Endothelial cell (in vitro differentiated cells): ENCODE measurements at regions not wholly inside any gene's neighbourhood (a gene's known extent, or its start where the extent isn't known, plus 50 kb on each side); places are given as distances from the start of the nearest gene placed in this dataset.

Experiments used
- DNase-seq: peaks from one replicate; pipeline ENCODE4 v3.0.0; 2021; ENCODE audit warnings: low spot score
- H3K27ac Mint-ChIP-seq: one replicate; pipeline ENCODE4 v1.8.0; 2021; ENCODE audit warnings: mixed read lengths, inconsistent platforms; ENCODE audit not compliant: unreplicated experiment
- H3K27me3 Mint-ChIP-seq: one replicate; pipeline ENCODE4 v1.8.0; 2021; ENCODE audit warnings: mild to moderate bottlenecking, moderate library complexity, mixed read lengths, inconsistent platforms; ENCODE audit not compliant: unreplicated experiment
- H3K36me3 Mint-ChIP-seq: one replicate; pipeline ENCODE4 v1.8.0; 2021; ENCODE audit warnings: mild to moderate bottlenecking, low read depth, mixed read lengths, inconsistent platforms; ENCODE audit not compliant: unreplicated experiment
- H3K4me1 Mint-ChIP-seq: one replicate; pipeline ENCODE4 v1.8.0; 2021; ENCODE audit warnings: mild to moderate bottlenecking, mixed read lengths, inconsistent platforms; ENCODE audit not compliant: unreplicated experiment
- H3K4me3 Mint-ChIP-seq: one replicate; pipeline ENCODE4 v1.8.0; 2021; ENCODE audit warnings: mild to moderate bottlenecking, mixed read lengths, inconsistent platforms; ENCODE audit not compliant: unreplicated experiment
- H3K9me3 Mint-ChIP-seq: one replicate; pipeline ENCODE4 v1.8.0; 2021; ENCODE audit warnings: mixed read lengths, inconsistent platforms; ENCODE audit not compliant: unreplicated experiment
- TF ChIP-seq, protein P1 (sequence below): fragments of 200-600 bp; sonication (generic); IDR thresholded peaks from one replicate; pipeline ENCODE4 v1.5.0; 2021; ENCODE audit warnings: antibody characterized with exemption; ENCODE audit not compliant: unreplicated experiment

DNA sequence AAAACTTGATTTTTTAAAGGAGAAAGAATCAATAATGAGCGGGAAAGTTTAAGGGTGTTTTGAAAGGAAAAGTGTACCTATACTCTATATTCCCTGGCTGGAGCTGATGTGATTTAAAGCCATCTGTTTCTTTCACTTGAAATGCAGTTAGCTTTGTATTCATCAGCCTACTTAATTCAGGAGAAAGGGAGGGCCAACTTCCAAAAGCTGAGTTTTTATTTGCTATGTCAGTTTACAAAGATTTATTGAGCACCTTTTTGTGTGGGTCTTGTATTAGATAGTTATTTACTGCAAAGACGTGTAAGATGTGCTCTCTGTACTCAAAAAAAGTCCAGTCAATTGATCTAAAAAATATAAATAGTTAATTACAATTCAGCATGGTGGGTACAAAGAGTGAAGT lies 176.2 kb upstream of the GOLIM4 start:
- Mint-ChIP-seq H3K9me3 (no peaks in the 10 kb centered on the region), H3K4me3 (no peak overlapping the region), H3K27me3 (no peaks in the 10 kb centered on the region), H3K4me1 (peaks cover 9% of the 10 kb centered on the region), H3K36me3 (no peaks in the 10 kb centered on the region), H3K27ac (no peak overlapping the region)
- TF ChIP-seq, protein P1, sequence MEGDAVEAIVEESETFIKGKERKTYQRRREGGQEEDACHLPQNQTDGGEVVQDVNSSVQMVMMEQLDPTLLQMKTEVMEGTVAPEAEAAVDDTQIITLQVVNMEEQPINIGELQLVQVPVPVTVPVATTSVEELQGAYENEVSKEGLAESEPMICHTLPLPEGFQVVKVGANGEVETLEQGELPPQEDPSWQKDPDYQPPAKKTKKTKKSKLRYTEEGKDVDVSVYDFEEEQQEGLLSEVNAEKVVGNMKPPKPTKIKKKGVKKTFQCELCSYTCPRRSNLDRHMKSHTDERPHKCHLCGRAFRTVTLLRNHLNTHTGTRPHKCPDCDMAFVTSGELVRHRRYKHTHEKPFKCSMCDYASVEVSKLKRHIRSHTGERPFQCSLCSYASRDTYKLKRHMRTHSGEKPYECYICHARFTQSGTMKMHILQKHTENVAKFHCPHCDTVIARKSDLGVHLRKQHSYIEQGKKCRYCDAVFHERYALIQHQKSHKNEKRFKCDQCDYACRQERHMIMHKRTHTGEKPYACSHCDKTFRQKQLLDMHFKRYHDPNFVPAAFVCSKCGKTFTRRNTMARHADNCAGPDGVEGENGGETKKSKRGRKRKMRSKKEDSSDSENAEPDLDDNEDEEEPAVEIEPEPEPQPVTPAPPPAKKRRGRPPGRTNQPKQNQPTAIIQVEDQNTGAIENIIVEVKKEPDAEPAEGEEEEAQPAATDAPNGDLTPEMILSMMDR: no peak
- DNase-seq: no peak

- Mint-ChIP-seq H3K27ac (no peak overlapping the region), H3K27me3 (no peaks in the 10 kb centered on the region), H3K4me1 (peaks cover 4% of the 10 kb centered on the region), H3K4me3 (no peak overlapping the region), H3K9me3 (no peaks in the 10 kb centered on the region), H3K36me3 (no peaks in the 10 kb centered on the region)
- TF ChIP-seq, protein P1: no peak
- no peak for DNase-seq
These were observed 173.3 kb upstream of the GOLIM4 start for GRCh38 chr3:168269001-168269400.

GRCh38 chr3:168267179-168267578 lies 171.5 kb upstream of the GOLIM4 start:
- no peaks in the 10 kb centered on the region for H3K9me3 Mint-ChIP-seq
- no peak overlapping the region for H3K4me3 Mint-ChIP-seq
- peaks cover 1% of the 10 kb centered on the region for H3K4me1 Mint-ChIP-seq
- no peaks in the 10 kb centered on the region for H3K36me3 Mint-ChIP-seq
- H3K27me3 Mint-ChIP-seq: no peaks in the 10 kb centered on the region
- TF ChIP-seq, protein P1: no peak
- no peak overlapping the region for H3K27ac Mint-ChIP-seq
- DNase-seq: no peak

- H3K36me3 Mint-ChIP-seq: no peaks in the 10 kb centered on the region
- H3K4me3 Mint-ChIP-seq: no peak overlapping the region
- H3K27ac Mint-ChIP-seq: no peak overlapping the region
- no peaks in the 10 kb centered on the region for H3K27me3 Mint-ChIP-seq
- H3K4me1 Mint-ChIP-seq: no peaks in the 10 kb centered on the region
- DNase-seq: no peak
- no peaks in the 10 kb centered on the region for H3K9me3 Mint-ChIP-seq
- TF ChIP-seq, protein P1: no peak
These were observed 170.6 kb upstream of the GOLIM4 start for GRCh38 chr3:168266335-168266734.

DNA sequence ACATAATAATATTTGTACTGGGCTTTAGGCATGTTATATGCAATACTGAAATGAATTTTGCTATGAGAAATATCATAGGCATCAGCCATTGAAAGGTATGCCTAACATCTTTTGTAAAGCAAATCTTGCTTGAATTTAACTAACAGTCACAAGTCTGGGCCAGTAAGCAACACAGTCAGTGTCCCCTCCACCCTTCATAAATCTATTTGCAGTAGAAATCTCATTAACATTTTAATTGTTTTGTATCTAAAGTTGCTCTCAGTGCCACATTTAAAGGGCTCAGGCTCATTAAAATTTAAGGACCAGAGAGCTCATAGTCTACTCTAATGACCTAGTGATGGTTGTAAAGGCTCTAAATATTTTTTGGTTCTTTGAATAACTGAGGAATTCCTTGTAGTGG lies 167.2 kb upstream of the GOLIM4 start:
- no peaks in the 10 kb centered on the region for H3K9me3 Mint-ChIP-seq
- H3K27me3 Mint-ChIP-seq: no peaks in the 10 kb centered on the region
- H3K4me1 Mint-ChIP-seq: no peaks in the 10 kb centered on the region
- H3K4me3 Mint-ChIP-seq: no peak overlapping the region
- H3K27ac Mint-ChIP-seq: no peak overlapping the region
- DNase-seq: no peak
- TF ChIP-seq, protein P1: no peak
- no peaks in the 10 kb centered on the region for H3K36me3 Mint-ChIP-seq
